Ovary (tissue), 7 donors: ENCODE measurements at regions not wholly inside any gene's neighbourhood (a gene's known extent, or its start where the extent isn't known, plus 50 kb on each side); places are given as distances from the start of the nearest gene placed in this dataset.

Source experiments
- DNase-seq, 5 donors: peaks; one replicate each; pipeline ENCODE4 v3.0.0-alpha.2; 2019 to 2020
- H3K27ac ChIP-seq, 2 donors: fragments of 200-600 bp; one replicate each; pipeline versions ENCODE4 v1.5.1 to v1.8.0; 2019 to 2022
- H3K27me3 ChIP-seq: fragments of 200-600 bp; one replicate; pipeline ENCODE4 v1.8.0; 2022
- H3K36me3 ChIP-seq: fragments of 200-600 bp; sonication (generic); one replicate; pipeline ENCODE4 v1.5.1; 2019
- H3K4me1 ChIP-seq: one replicate; pipeline ENCODE4 v1.8.1; 2013; ENCODE audit warnings: mild to moderate bottlenecking, moderate library complexity; ENCODE audit not compliant: insufficient read depth
- H3K4me3 ChIP-seq: fragments of 200-600 bp; sonication (generic); one replicate; pipeline ENCODE4 v1.5.1; 2017
- H3K9me3 ChIP-seq, 2 donors: fragments of 200-600 bp in 1 of 2; sonication (generic) in 1 of 2; one replicate each; pipeline versions ENCODE4 v1.5.1 to v1.8.1; 2013 to 2019; ENCODE audit warnings: mild to moderate bottlenecking in 1 of 2, moderate library complexity in 1 of 2
- EP300 ChIP-seq: sonication (generic); formaldehyde crosslinking; IDR thresholded peaks from one replicate; pipeline ENCODE4 v1.6.1; 2017; ENCODE audit warnings: antibody characterized with exemption
- POLR2A ChIP-seq: fragments of 450-650 bp; IDR thresholded peaks from one replicate; pipeline ENCODE4 v1.6.1; 2017; ENCODE audit warnings: antibody characterized with exemption, mild to moderate bottlenecking, moderate library complexity
- WGBS, 3 donors: extraction: QIAGEN DNeasy Blood & Tissue Kit in 1 of 3; methylation state at CpG; one replicate each; pipeline versions ENCODE4 v1.1.5 to v1.1.7; 2013 to 2017; 5-methylcytosine and 5-hydroxymethylcytosine counted together
- intact Hi-C, 4 donors: fragments of 100-400 bp; cut with DNase I; formaldehyde crosslinking; loops; one replicate each; pipeline versions ENCODE4 v1.11.0 to v1.15.1; 2022 to 2023
- TF ChIP-seq, protein P1 (sequence below), 3 donors: fragments of 450-650 bp in 2 of 3; fragments of 200-600 bp in 1 of 3; IDR thresholded peaks; one replicate each; pipeline versions ENCODE4 v1.5.1 to v1.8.0; 2016 to 2022; ENCODE audit warnings: antibody characterized with exemption in 3 of 3, mild to moderate bottlenecking in 1 of 3
- donor health status: DM: no; HTN: no; CAD: no; lungs with moderate emphysema.
- donor health status: DM: no; HTN: no; CAD: no.
- donor health status: Bipolar disorder and iron deficiency.
- donor health status: DM: no; HTN: no; CAD: no.
- donor health status: DM: yes; HTN: yes; CAD: no.

DNA sequence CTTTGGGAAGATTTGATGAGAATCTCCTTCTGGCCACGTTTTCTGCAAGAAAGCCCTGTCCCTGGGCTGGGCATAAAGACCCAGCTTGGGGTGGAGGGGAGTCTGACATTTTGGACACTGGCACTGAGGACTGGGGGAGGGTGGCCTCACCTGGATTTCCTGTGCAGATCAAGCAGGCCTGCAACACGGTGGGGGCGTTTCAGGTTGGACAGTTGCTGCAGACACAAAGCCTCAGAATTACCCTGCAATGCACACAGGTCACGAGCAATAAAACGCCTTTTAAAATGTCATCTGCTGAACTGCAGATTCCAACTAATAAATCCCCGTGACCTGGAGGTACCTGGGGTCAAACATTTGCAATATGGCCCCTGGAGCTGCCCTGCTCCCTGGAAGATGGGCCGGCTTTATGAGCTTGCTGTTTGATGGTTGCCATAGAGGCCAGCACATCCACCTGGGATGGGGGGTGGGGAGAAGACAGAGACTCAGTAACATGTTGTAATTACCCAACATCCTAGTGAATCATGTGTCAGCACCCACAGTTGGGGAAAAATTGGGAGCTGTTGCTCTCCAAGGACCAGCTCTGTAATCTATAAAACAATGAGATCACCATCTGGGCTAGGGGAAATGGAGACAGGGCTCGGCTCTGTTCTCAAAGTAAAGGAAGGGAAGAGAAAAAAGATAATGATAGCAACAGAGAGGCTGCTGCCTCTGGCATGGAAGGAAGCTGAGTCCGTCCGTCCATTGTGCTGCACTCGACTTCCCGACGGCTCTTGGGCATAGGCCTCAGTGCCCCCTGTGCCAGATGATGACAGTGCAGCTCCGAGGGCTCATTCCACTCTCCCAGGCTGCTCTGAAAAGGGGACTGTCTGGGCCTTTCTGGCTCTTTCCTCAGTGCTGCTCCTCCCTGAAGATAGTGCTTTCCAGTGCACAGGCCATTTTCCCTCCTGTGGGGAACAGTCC is 340.3 kb downstream of the CYRIA start:
- Histone ChIP-seq H3K36me3 (no peaks in the 10 kb centered on the region), H3K27ac (no peak overlapping the region), H3K4me1 (no peaks in the 10 kb centered on the region), H3K9me3 (no peaks in the 10 kb centered on the region), H3K27me3 (no peaks in the 10 kb centered on the region), H3K4me3 (no peak overlapping the region)
- DNase-seq: no peak
- 83 to 85% (median 83%) methylated on average over 14 of the region's 14 CpGs for WGBS, 3 donors
- TF ChIP-seq POLR2A: no peak
- TF ChIP-seq EP300: no peak
- TF ChIP-seq, protein P1, sequence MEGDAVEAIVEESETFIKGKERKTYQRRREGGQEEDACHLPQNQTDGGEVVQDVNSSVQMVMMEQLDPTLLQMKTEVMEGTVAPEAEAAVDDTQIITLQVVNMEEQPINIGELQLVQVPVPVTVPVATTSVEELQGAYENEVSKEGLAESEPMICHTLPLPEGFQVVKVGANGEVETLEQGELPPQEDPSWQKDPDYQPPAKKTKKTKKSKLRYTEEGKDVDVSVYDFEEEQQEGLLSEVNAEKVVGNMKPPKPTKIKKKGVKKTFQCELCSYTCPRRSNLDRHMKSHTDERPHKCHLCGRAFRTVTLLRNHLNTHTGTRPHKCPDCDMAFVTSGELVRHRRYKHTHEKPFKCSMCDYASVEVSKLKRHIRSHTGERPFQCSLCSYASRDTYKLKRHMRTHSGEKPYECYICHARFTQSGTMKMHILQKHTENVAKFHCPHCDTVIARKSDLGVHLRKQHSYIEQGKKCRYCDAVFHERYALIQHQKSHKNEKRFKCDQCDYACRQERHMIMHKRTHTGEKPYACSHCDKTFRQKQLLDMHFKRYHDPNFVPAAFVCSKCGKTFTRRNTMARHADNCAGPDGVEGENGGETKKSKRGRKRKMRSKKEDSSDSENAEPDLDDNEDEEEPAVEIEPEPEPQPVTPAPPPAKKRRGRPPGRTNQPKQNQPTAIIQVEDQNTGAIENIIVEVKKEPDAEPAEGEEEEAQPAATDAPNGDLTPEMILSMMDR (IDR thresholded peaks at IDR 0.05): no peak
- intact Hi-C loops: no loop called here

DNA sequence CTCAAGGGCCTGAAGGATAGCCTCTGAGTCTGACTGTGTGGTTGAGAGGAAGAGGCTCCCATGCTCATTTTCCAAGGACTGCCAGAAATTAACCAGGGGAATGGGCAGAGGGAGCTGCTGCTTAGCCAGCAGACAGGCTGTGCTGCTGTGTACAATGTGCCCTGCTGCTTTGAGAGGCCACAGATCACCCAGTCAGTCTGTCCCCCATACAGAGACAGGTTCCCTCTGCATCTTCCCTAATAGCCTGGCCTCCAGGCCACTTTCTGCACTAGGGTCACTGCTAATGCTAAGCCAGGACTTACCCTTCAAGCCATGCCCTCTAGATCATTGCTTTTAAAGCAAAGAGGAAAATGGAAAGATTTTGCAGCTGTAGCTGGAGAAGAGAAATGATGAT is 341.1 kb downstream of the CYRIA start:
- H3K36me3 ChIP-seq: no peaks in the 10 kb centered on the region
- no peaks in the 10 kb centered on the region for H3K27me3 ChIP-seq
- TF ChIP-seq POLR2A: no peak
- no peak for TF ChIP-seq EP300
- TF ChIP-seq, protein P1 (IDR thresholded peaks at IDR 0.05): no peak
- intact Hi-C loops: no loop called here
- no peak overlapping the region for H3K4me3 ChIP-seq
- no peak for DNase-seq
- no peaks in the 10 kb centered on the region for H3K9me3 ChIP-seq
- H3K4me1 ChIP-seq: no peaks in the 10 kb centered on the region
- no peak overlapping the region for H3K27ac ChIP-seq

DNA sequence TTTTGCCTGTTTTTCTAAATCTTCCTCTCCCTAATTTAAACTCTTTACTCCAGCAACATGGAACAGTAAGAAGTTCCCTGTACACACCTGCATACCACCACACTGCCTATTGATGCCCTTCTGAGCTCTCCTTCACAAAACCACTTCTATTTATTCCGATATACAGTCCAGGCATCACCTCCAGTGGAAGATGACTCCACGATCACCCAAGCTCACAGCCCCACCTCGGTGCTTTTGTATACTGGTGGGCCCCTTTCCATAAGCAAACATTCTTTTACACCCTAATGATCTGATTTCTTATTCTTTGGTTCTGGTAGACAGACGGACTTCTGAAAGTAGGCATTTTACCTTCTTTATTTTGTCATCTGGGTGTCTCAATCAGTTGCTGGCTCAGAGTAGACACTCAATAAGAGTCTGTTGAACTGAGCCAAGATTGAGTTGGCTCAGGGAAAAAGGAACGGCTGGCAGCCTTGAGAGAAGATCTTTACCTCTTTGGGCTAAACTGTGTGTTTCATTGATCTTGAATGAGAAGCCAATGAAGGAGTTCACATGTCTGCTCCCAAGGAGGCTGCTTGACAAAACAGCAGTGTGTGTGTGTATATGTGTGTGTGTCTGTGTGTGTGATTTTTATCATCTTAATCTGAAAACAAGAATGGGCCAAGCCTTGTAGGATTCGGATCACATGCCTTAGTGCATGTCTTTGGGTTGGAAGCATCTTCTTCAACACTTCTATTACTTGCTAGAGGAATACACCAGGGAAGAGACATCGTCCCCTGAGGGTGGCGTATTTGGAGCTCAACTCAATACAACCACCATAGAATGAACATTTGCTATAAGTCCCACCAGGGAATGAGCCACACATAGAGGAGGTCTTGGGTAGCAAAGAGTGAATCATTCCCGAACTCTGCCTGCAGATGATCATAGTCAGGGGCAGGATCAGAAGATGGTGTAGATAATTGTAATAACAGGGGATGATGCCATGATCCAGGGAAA is 341.8 kb downstream of the CYRIA start:
- no peak overlapping the region for H3K27ac ChIP-seq
- no peaks in the 10 kb centered on the region for H3K9me3 ChIP-seq
- H3K4me3 ChIP-seq: no peak overlapping the region
- H3K27me3 ChIP-seq: no peaks in the 10 kb centered on the region
- WGBS, 3 donors: 86 to 93% (median 91%) methylated on average over 9 of the region's 9 CpGs
- TF ChIP-seq EP300: no peak
- TF ChIP-seq, protein P1 (IDR thresholded peaks at IDR 0.05): no peak
- TF ChIP-seq POLR2A: no peak
- H3K4me1 ChIP-seq: peaks cover 2% of the 10 kb centered on the region
- DNase-seq: no peak
- H3K36me3 ChIP-seq: no peaks in the 10 kb centered on the region
- intact Hi-C loops: no loop called here

DNA sequence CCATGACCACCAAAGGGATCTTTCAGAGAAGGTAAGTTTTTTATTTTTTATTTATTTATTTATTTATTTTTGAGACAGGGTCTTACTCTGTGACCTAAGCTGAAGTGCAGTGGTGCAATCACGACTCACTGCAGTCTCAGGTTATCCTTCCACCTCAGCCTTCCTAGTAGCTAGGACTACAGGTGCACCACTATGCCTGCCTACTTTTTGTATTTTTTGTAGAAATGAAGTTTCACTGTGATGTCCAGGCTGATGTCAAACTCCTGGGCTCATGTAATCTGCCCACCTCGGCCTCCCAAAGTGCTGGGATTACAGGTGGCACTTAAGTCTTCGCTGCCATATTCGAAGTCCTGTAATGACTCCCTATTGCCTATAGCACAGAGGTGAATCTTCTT is 342.5 kb downstream of the CYRIA start:
- H3K27ac ChIP-seq: no peak overlapping the region
- intact Hi-C loops: no loop called here
- TF ChIP-seq POLR2A (no peak), EP300 (no peak)
- TF ChIP-seq, protein P1 (IDR thresholded peaks at IDR 0.05): no peak
- no peak overlapping the region for H3K4me3 ChIP-seq
- H3K27me3 ChIP-seq: no peaks in the 10 kb centered on the region
- 90 to 97% (median 96%) methylated on average over 4 of the region's 4 CpGs for WGBS, 3 donors
- no peak for DNase-seq
- H3K9me3 ChIP-seq: no peaks in the 10 kb centered on the region
- H3K4me1 ChIP-seq: peaks cover 2% of the 10 kb centered on the region
- H3K36me3 ChIP-seq: no peaks in the 10 kb centered on the region
